ENCODE measurements at regions not wholly inside any gene's neighbourhood (a gene's known extent, or its start where the extent isn't known, plus 50 kb on each side); places are given as distances from the start of the nearest gene placed in this dataset.
"Not testable (repeated sequence)": the region's sequence is repeated elsewhere in the genome, so short reads cannot be mapped to it uniquely, and the experiment has no call there.

DNA sequence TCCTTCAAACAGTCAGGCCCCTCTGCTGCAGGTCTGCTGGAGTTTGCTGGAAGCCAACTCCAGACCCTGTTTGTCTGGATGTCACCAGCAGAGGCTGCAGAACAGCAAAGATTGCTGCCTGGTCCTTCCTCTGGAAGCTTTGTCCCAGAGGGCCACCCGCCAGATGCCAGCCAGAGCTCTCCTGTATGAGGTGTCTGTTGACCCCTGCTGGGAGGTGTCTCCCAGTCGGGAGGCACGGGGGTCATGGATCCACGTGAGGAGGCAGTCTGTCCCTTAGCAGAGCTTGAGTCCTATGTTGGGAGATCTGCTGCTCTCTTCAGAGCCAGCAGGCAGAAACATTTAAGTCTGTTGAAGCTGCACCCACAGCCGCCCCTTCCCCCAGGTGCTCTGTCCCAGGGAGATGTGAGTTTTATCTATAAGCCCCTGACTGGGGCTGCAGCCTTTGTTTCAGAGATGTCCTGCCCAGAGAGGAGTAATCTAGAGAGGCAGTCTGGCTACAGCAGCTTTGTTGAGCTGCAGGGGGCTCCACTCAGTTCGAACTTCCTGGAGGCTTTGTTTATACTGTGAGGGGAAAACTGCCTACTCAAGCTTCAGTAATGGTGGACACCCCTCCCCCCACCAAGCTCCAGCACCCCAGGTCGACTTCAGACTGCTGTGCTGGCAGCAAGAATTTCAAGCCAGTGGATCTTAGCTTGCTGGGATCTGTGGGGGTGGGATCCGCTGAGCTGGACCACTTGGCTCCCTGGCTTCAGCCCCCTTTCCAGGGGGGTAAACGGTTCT, 72.1 kb downstream of the OGFRL1 start:
- not testable (repeated sequence) for DNase-seq (ENCODE audit: low spot score)

DNA sequence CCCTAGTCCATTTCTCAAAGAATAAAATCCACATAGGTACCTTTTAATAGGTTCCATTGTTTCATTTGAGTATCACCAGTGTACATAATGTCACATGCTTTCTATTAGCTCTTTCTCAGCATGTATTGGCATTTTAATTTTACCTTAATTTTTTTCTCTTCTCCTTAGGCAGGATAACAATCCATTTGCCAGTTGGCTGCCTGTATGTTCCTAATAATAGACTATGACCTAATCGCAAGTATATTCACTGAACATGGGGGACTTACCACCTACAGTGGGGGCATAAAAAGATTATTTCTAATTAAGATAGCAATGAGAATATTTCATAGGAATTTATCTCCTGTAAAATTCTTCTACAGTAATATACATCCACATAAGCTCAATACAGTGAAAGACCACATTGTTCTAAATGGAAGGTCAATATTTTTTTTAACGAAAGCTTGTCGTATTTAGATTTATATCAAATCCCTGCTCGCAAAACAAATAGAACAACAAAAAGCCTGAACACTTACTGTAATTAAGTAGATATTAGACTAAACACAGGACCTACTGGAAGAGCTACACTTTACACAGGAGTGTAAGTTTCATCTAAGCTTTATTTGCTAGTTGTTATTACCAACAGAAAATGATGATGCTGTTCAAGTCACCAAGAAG, 76.4 kb downstream of the OGFRL1 start:
- DNase-seq (ENCODE audit: low spot score) = no peak

DNA sequence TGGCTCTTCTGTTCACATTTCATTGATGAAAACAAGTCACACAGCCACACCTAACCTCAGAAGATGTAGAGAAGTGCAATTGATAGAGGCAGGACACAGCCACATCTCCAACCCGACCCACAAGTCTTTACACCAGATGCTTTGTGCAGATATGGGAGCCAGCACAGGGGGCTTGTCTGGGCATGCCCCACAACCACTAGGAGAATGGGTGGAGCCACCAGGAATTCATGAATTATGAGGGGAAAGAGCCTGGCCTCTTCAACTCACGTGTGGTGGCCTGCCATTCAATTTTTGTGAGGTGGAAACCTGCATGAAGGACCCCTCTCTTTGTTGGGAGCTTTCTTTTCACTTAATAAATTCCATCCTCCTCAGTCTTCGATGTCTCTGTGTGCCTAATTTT, 79.1 kb downstream of the OGFRL1 start:
- no peak for DNase-seq (ENCODE audit: low spot score)

DNA sequence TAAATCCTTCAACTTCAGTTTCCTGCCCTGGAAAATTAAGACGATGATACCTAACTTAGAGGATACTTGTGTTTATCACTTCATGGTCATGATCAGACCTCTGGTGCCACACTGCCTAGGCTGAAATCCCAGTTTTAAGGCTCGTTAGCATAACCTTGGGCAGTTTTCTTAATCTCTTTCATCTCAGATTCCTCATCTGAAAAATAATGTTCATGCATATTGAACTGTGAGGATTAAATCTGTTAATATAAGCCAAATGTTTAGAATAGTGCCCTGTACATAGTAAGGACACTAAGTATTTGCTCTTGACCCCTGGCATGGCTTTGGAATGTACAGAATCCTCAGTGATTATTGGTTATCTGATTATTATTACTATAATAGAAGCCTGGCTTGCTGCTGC, 79.7 kb downstream of the OGFRL1 start:
- DNase-seq (ENCODE audit: low spot score) = no peak

DNA sequence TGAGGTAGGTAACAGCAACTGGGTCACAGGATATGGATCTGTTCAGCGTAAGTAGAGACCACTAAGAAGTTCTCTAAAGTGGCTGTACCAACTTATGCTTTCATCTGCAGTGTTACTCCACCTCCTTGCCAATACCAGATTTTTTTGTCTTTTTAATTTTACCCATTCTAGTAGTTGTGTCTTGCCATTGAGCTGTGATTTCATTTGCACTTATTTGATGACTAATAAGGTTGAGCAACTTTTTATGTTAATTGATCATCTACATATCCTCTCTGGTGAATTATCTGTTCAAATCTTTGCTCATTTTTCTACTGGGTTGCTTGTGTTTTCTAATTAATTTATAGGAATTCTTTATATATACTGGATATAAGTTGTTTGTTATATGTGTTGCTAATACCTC, 82.9 kb downstream of the OGFRL1 start:
- DNase-seq (ENCODE audit: low spot score) = no peak

DNA sequence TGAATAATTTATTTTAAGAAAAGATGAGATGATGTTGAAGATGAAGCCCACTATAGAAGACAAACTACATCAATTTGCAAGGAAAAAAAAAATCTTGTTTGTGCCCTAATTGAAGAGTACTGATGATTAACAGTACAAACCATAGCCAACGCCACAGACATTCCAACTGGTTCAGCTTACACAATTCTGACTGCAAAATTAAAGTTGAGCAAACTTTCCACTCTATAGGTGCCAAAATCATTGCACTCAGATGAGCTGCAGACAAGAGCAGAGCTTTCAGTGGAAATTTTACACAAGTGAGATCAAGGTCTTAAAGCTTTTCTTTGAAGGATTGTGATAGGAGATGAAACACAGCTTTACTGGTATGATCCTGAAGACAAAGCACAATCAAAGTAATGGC, 85.3 kb downstream of the OGFRL1 start:
- no peak for DNase-seq (ENCODE audit: low spot score)

DNA sequence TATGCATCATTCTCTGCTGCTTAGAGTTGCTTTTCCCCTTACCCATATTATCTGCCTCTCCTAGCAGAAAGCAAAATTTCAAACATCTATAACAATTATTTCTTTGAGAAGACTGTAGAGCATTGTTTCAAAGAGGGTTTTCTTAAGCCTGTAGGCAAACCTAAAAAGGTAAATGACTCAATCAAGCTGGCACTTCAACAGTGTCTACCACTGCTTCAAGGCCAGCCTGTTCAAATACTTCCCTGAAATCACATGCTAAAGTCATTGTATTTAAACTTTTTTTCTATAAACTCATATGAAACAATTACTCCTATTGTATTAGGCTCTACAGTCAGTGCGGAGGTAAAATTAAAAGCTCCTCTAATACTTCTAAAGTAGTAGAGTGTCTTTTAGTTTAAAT, 87.1 kb downstream of the OGFRL1 start:
- DNase-seq (ENCODE audit: low spot score) = no peak

DNA sequence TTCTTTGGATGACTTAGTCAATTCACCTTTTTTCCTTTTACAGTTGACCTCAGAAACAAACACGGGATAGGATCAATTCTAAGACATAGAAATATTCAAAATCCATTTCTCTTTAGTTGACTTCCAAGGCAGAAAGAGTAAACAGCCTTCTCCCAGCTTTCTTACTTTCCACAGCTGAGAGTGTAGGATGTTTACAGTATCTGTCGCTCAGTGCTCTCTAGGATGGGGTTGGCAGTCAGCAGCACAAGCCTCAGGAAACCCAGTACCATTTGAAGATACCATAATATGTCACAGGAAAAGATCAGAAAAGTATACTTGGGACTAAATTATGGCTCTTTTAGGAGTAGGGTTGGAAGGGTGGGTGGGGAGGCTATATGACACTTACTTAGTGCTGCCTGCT, 88.2 kb downstream of the OGFRL1 start:
- no peak for DNase-seq (ENCODE audit: low spot score)

DNA sequence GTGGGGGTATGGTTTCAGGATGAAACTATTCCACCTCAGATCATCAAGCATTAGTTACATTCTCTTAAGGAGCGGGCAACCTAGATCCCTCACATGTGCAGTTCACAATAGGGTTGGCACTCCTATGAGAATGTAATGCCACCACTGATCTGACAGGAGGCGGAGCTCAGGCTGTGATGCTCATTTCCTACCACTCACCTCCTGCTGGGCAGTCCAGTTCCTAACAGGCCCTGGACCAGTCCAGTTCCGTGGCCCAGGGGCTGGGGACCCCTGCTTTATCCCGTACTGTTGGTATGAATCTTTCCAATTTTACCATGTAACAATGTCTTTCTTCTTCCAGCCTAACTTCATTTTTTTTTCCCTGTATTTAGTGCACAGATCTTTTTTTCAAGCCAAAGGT, 94.9 kb downstream of the OGFRL1 start:
- DNase-seq (ENCODE audit: low spot score) = no peak

DNA sequence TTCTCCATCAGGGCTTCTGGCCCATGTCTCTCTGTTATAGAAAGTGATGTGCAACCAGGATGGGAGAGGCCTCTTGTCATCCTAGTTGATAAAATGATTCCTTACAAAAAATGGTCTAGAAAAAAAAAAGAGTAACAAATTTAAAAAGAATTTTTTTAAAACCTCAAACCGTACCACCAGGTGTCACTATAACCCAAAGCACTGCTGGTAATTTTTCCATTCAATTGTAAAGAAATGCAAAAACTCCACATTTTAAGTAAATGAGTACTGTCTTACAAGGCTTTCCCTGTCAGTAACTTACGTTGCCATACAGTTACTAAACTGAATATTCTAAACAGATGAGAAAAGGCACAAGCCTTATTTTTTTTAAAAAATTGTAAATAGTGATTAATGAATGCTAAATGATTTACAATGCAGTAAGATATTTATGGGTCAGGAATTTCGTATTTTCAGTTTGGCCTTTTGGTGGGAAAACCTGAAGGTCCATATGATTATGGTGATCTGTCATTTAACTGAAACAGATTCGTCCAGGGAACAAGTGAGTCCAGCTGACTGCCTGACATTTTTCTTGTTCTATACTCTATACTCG, 95.4 kb downstream of the OGFRL1 start:
- DNase-seq (ENCODE audit: low spot score) = no peak

DNA sequence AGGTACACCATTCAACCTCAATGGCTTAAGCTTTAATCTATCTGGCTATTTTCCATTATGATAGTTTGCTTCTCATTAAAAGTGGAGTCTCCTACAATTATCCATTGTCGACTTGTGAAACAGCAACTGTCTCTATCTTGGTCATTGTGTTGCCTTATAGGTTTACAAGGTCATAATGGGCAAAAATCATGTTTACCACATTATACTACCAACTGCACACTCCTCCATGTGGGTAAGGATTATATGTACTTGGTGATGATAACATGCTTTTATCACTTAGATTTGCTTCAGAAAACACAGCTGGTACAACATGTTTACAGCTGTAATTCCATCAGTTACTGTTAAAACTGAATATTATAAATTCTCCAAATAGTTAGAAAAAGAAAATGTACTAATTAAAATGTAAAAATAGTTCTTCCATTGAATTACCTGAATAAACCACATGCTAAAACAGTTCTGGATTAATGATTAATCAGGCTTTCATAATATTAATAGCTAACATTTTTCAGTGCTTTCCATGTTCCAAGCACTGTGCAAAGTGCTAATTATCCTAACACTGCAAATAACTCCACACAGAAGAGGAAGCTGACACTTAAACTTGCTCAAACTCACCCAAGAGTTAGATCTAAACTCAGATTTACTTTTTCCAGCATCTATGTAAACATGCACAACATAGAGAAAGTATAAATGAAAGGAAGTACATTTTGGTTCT, 96.7 kb downstream of the OGFRL1 start:
- no peak for DNase-seq (ENCODE audit: low spot score)

DNA sequence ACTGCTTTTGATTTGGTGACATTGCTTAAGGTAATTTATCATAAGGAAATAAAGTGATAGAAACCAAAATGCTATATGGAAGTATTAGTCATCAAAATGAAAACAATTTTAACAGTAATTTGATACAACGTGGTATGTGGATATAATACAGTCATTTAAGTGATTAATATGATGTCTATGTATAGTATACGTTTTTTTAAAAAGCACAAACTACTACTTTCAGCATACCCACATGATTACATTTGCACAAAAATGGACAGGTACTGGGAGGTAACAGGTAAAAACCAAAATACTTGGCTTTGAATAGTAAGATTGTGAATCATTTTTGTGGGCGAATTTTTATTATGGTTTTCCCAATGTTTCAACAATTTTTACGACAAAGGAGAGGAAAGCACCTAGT, 97.6 kb downstream of the OGFRL1 start:
- no peak for DNase-seq (ENCODE audit: low spot score)

DNA sequence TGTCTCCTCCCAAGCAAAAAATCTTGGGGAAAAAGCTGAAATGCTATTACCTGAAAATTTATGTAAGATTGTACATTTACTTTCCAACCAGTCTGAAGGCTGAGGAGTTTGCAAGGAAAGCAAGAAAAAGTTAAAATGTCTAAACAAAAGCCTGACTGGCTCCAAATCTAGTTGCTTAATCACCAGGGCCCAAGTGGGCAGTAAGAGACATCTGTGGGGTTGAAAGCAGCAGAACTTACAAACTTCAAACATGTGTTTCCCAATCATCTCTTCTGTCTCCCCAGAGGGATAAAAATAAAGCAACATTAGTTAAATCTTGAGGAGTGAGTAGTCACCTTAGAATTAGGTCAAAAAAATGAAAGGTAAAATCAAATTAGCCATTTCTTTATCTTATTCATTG, 98.6 kb downstream of the OGFRL1 start:
- no peak for DNase-seq (ENCODE audit: low spot score)

DNA sequence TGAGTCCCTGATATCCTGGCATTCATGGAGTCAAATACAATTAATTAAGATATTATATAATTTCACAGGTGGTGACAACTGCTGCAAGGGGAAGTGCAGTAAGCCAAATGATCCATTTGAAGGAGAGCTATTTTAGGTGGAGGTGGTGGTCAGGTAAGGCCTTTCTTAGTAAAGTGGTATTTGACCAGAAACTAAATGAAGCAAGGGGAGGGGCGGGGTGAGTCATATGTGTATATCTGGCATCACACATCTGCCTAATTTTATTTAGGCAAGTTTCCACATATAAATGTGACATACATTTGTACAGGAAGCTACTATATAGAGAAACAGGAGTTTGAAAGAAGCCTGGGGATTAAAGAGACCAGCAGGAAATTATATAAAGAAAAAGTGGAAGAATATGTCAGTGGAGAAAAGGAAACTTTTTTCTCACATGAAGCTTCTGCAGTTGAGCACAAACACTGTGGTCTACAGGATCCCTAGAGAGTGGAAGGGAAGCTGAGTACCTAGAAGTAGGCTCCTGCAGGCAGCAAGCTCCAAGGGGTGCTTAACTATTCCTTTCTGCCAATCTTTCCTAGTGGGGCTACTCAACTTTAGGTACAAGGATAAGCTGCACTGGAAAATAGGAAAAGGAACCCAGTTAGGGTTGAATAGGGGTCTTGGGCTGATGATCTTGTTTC, 99.6 kb downstream of the OGFRL1 start:
- DNase-seq (ENCODE audit: low spot score) = no peak

DNA sequence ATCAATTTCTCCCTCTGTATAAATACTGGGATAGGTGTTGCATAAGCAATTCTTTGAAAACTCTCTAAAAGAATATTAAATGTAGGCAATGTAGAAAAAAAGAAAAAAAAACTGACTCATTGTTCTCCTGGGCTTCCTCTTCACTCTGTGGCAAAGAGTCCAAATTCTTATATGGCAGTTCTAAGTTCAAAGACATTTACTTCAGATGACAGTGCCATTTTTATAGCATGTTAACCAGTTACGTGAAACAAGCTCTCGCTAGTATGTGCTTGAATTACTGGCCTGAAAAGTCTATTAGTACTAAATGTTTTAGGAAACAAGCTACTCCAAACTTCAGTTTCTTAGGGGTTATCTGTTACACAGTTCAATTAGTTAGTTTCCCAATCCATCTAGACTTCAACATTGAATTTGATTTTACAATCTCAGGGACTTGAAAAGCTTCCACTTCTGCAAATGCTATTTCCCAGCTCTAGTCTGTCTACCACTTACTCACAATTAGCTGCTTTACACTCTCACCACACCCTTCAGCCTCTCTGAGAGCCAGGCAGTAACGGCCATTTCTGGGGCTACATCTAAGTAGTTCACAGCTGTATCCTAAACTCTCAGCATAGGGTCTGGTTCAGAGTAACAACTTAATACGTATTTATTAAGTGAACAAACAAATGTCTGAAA, 100.4 kb downstream of the OGFRL1 start:
- no peak for DNase-seq (ENCODE audit: low spot score)

DNA sequence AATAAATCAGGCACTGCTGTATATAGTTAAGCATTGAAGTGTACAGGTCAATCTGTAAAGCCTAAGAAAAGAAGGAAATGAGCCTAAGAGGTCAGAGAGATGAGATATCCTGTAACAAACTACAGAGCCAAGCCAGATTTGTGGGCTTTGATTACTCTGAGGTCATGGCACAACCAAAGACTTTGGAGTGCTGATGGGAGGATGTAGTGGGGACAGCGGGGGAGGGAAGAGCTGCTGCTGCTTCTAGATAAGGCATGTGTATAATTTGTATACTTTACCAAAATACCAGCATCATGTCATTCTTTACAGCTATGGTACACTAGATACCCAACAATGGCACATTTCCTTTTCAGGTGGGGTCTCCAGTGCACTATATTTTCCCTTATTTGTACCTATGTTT, 102.5 kb downstream of the OGFRL1 start:
- no peak for DNase-seq (ENCODE audit: low spot score)

DNA sequence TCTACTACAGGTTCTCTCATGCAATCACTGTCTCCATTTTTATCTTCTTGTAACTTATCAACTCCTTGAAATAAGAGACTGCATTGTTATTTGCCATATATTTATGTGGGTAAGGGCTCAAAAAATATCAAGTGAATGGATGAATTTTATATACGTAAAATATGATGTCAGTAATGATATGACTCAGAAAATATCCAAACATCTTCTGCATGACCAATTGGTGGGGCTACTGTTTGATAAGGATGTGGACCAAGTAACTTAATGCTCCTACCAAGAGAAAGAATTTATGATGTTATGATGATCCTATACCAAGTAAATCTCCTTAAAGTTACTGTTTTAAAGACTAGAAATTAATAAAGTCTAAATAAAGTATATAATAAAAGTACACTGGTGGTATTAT, 103.7 kb downstream of the OGFRL1 start:
- no peak for DNase-seq (ENCODE audit: low spot score)

DNA sequence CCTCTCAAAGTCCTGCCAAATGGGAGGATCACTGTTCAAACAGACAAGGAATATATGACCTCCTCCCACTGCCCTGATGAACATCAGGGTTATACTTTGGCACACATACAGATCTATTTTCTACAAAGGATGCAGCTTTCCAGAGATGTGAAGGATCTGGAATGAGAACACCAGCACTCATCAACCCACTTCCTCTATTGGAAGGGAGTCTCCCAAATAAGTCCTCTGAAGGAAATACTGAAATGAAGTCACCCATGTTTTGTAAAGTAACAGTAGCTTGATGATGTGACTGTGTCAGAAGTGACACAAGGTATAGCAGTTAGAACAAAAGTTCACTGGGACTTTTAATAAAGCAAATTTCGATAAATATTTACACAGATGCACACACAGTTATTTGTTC, 104.9 kb downstream of the OGFRL1 start:
- DNase-seq (ENCODE audit: low spot score) = no peak

DNA sequence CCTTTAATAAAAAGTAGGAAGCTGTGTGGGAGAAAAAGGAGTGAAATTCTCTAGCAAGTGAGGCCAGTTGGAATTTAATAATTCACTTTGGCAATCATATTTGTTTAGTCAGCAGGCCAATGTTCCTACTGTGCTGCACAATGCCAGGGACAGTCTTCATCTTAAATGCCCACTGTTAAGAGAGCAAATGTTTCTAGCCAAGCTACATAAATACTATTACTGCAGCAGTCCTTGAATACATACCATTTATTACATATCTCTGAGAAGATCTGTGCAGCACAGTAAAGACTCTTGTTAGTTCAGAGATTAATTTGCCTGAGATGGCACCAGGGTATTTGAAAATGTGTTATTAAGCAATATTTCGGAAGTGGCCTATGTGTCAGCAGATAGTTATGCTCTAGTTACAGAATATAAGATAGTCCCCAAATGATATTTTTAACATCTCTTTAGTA, 105.4 kb downstream of the OGFRL1 start:
- no peak for DNase-seq (ENCODE audit: low spot score)

DNA sequence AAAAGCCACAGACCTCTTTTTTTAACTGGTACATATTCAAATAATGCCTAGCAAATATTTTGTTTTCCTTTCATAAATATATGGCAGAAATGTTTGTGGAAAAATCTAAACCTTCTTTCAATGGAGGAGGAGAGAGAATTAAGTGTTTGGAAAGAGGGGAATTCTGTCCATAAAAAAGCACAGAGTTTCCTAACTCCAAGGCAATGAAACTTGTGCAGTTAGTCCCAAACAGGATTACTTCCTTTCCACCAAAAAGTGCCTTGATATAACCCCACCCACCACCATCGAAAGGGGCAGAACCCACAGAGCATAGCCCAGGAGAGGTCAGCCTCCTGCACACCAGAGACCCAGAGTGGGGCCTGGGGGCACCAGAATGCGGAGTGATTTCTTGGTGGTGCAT, 106.3 kb downstream of the OGFRL1 start:
- no peak for DNase-seq (ENCODE audit: low spot score)
